KOPT-K1 (cell line): ENCODE measurements at regions not wholly inside any gene's neighbourhood (a gene's known extent, or its start where the extent isn't known, plus 50 kb on each side); places are given as distances from the start of the nearest gene placed in this dataset.
"Not testable (repeated sequence)": the region's sequence is repeated elsewhere in the genome, so short reads cannot be mapped to it uniquely, and the experiment has no call there.

Source experiments
- H3K27ac ChIP-seq: fragments of 200-600 bp; sonication (generic); 2 replicates; pipeline ENCODE4 v1.5.1; 2016; ENCODE audit warnings: antibody characterized with exemption, mild to moderate bottlenecking, low read depth, low read length; ENCODE audit not compliant: poor library complexity, severe bottlenecking
- H3K36me3 ChIP-seq: fragments of 200-600 bp; sonication (generic); 2 replicates; pipeline ENCODE4 v1.5.1; 2017; ENCODE audit warnings: antibody characterized with exemption, mild to moderate bottlenecking, low read length, moderate library complexity; ENCODE audit not compliant: insufficient read depth
- H3K9me3 ChIP-seq: fragments of 200-600 bp; sonication (generic); 2 replicates; pipeline ENCODE4 v1.5.1; 2017; ENCODE audit warnings: antibody characterized with exemption, low read length, mild to moderate bottlenecking; ENCODE audit not compliant: insufficient read depth, poor library complexity, severe bottlenecking

GRCh38 chrX:13250826-13251580 is 68.8 kb downstream of the ATXN3L start:
- Histone ChIP-seq H3K36me3 (no peaks in the 10 kb centered on the region), H3K9me3 (no peaks in the 10 kb centered on the region), H3K27ac (no peak overlapping the region)

GRCh38 chrX:13248867-13249486 is 70.9 kb downstream of the ATXN3L start:
- Histone ChIP-seq H3K27ac (no peak overlapping the region), H3K9me3 (no peaks in the 10 kb centered on the region), H3K36me3 (no peaks in the 10 kb centered on the region)

- no peaks in the 10 kb centered on the region for H3K9me3 ChIP-seq
- H3K27ac ChIP-seq: no peak overlapping the region
- H3K36me3 ChIP-seq: no peaks in the 10 kb centered on the region
These were observed 80.6 kb downstream of the ATXN3L start for GRCh38 chrX:13239272-13239671.

GRCh38 chrX:13235930-13236329 is 83.9 kb downstream of the ATXN3L start:
- no peaks in the 10 kb centered on the region for H3K36me3 ChIP-seq
- no peak overlapping the region for H3K27ac ChIP-seq
- no peaks in the 10 kb centered on the region for H3K9me3 ChIP-seq

GRCh38 chrX:13232484-13232883 is 87.4 kb downstream of the ATXN3L start:
- H3K9me3 ChIP-seq: no peaks in the 10 kb centered on the region

GRCh38 chrX:13226214-13226613 is 93.6 kb downstream of the ATXN3L start:
- H3K9me3 ChIP-seq: no peaks in the 10 kb centered on the region
- no peaks in the 10 kb centered on the region for H3K36me3 ChIP-seq
- no peak overlapping the region for H3K27ac ChIP-seq

More at GRCh38 chrX:13232484-13232883, 87.4 kb downstream of the ATXN3L start:
- no peak overlapping the region for H3K27ac ChIP-seq
- H3K36me3 ChIP-seq: no peaks in the 10 kb centered on the region

- H3K9me3 ChIP-seq: no peaks in the 10 kb centered on the region
- no peak overlapping the region for H3K27ac ChIP-seq
- H3K36me3 ChIP-seq: no peaks in the 10 kb centered on the region
These were observed 95.8 kb downstream of the ATXN3L start for GRCh38 chrX:13223868-13224567.

- H3K36me3 ChIP-seq: no peaks in the 10 kb centered on the region
- no peaks in the 10 kb centered on the region for H3K9me3 ChIP-seq
- H3K27ac ChIP-seq: no peak overlapping the region
These were observed 98.9 kb downstream of the ATXN3L start for GRCh38 chrX:13220916-13221315.

GRCh38 chrX:13219991-13220764 is 99.7 kb downstream of the ATXN3L start:
- Histone ChIP-seq H3K36me3 (no peaks in the 10 kb centered on the region), H3K9me3 (no peaks in the 10 kb centered on the region), H3K27ac (no peak overlapping the region)

GRCh38 chrX:13218758-13219157 is 101.1 kb downstream of the ATXN3L start:
- H3K9me3 ChIP-seq: no peaks in the 10 kb centered on the region
- H3K27ac ChIP-seq: no peak overlapping the region
- no peaks in the 10 kb centered on the region for H3K36me3 ChIP-seq

- Histone ChIP-seq H3K27ac (no peak overlapping the region), H3K36me3 (no peaks in the 10 kb centered on the region), H3K9me3 (no peaks in the 10 kb centered on the region)
These were observed 103.7 kb downstream of the ATXN3L start for GRCh38 chrX:13216139-13216538.

GRCh38 chrX:13215729-13216128 is 104.1 kb downstream of the ATXN3L start:
- Histone ChIP-seq H3K27ac (no peak overlapping the region), H3K9me3 (no peaks in the 10 kb centered on the region), H3K36me3 (no peaks in the 10 kb centered on the region)

- no peak overlapping the region for H3K27ac ChIP-seq
- no peaks in the 10 kb centered on the region for H3K36me3 ChIP-seq
These were observed 107.6 kb downstream of the ATXN3L start for GRCh38 chrX:13212191-13212651.

GRCh38 chrX:13210142-13210541 is 109.7 kb downstream of the ATXN3L start:
- not testable (repeated sequence) for H3K9me3 ChIP-seq, H3K36me3 ChIP-seq, H3K27ac ChIP-seq

More at GRCh38 chrX:13212191-13212651, 107.6 kb downstream of the ATXN3L start:
- no peaks in the 10 kb centered on the region for H3K9me3 ChIP-seq

GRCh38 chrX:13209704-13210103 is 110.1 kb downstream of the ATXN3L start:
- not testable (repeated sequence) for H3K27ac ChIP-seq, H3K9me3 ChIP-seq, H3K36me3 ChIP-seq
